Adipocyte (in vitro differentiated cells): ENCODE measurements at regions not wholly inside any gene's neighbourhood (a gene's known extent, or its start where the extent isn't known, plus 50 kb on each side); places are given as distances from the start of the nearest gene placed in this dataset.
"Not testable (repeated sequence)": the region's sequence is repeated elsewhere in the genome, so short reads cannot be mapped to it uniquely, and the experiment has no call there.

ENCODE experiments used
- DNase-seq: peaks from one replicate; pipeline ENCODE4 v3.0.0-alpha.2; 2015; ENCODE audit warnings: low read depth
- H3K27me3 ChIP-seq: replicated peaks from 2 replicates; pipeline ENCODE4 v1.7.0; 2013; ENCODE audit warnings: mild to moderate bottlenecking, low read length, moderate library complexity; ENCODE audit not compliant: control insufficient read depth, insufficient read depth
- H3K36me3 ChIP-seq: 2 replicates; pipeline ENCODE4 v1.7.0; 2013; ENCODE audit warnings: low read length, mild to moderate bottlenecking, moderate library complexity; ENCODE audit not compliant: control insufficient read depth, insufficient read depth, severe bottlenecking
- H3K4me1 ChIP-seq: 2 replicates; pipeline ENCODE4 v1.7.0; 2013; ENCODE audit warnings: mild to moderate bottlenecking, low read length, moderate library complexity; ENCODE audit not compliant: control insufficient read depth, insufficient read depth
- H3K4me3 ChIP-seq: 2 replicates; pipeline ENCODE4 v1.7.0; 2013; ENCODE audit warnings: mild to moderate bottlenecking, low read length, moderate library complexity
- H3K9ac ChIP-seq: 2 replicates; pipeline ENCODE4 v1.7.0; 2013; ENCODE audit warnings: mild to moderate bottlenecking, low read length, moderate library complexity
- H3K9me3 ChIP-seq: 2 replicates; pipeline ENCODE4 v1.7.0; 2013; ENCODE audit warnings: mild to moderate bottlenecking, low read length, moderate library complexity; ENCODE audit not compliant: control insufficient read depth

- H3K4me1 ChIP-seq: no peaks in the 10 kb centered on the region
- H3K9ac ChIP-seq: no peak overlapping the region
- no peak overlapping the region for H3K4me3 ChIP-seq
- peaks cover 16% of the 10 kb centered on the region for H3K9me3 ChIP-seq
- H3K27me3 ChIP-seq: peaks cover 11% of the 10 kb centered on the region
- no peaks in the 10 kb centered on the region for H3K36me3 ChIP-seq
- no peak for DNase-seq
These were observed 108.6 kb downstream of the ZMAT1 start for GRCh38 chrX:101823236-101823635.

- not testable (repeated sequence) for H3K27me3 ChIP-seq, H3K4me3 ChIP-seq, H3K4me1 ChIP-seq, H3K9ac ChIP-seq, DNase-seq, H3K36me3 ChIP-seq
- H3K9me3 ChIP-seq: peaks cover 34% of the 10 kb centered on the region
These were observed 114.1 kb downstream of the ZMAT1 start for GRCh38 chrX:101817739-101818138.

- Histone ChIP-seq H3K4me3 (no peak overlapping the region), H3K36me3 (no peaks in the 10 kb centered on the region), H3K4me1 (no peaks in the 10 kb centered on the region), H3K27me3 (peaks cover 3% of the 10 kb centered on the region), H3K9me3 (peaks cover 25% of the 10 kb centered on the region), H3K9ac (no peak overlapping the region)
- DNase-seq: no peak
These were observed 118.6 kb downstream of the ZMAT1 start for GRCh38 chrX:101813200-101813599.

GRCh38 chrX:101803451-101803850 lies 128.4 kb downstream of the ZMAT1 start:
- H3K27me3 ChIP-seq: peaks cover 5% of the 10 kb centered on the region
- peak; percentile 61 for DNase-seq
- no peak overlapping the region for H3K4me3 ChIP-seq
- no peaks in the 10 kb centered on the region for H3K36me3 ChIP-seq
- H3K9me3 ChIP-seq: no peaks in the 10 kb centered on the region
- H3K4me1 ChIP-seq: no peaks in the 10 kb centered on the region
- no peak overlapping the region for H3K9ac ChIP-seq

- DNase-seq: peak; percentile 93
- peaks cover 5% of the 10 kb centered on the region for H3K27me3 ChIP-seq
- H3K9me3 ChIP-seq: no peaks in the 10 kb centered on the region
These were observed 132.4 kb downstream of the ZMAT1 start for GRCh38 chrX:101799387-101799786.

GRCh38 chrX:101787934-101788333 lies 128.3 kb upstream of the ARMCX2 start:
- Histone ChIP-seq H3K9me3 (no peaks in the 10 kb centered on the region), H3K4me1 (no peaks in the 10 kb centered on the region), H3K36me3 (no peaks in the 10 kb centered on the region), H3K4me3 (no peak overlapping the region), H3K27me3 (peaks cover 16% of the 10 kb centered on the region), H3K9ac (no peak overlapping the region)
- DNase-seq: no peak

More at GRCh38 chrX:101799387-101799786, 132.4 kb downstream of the ZMAT1 start:
- no peaks in the 10 kb centered on the region for H3K36me3 ChIP-seq
- H3K4me1 ChIP-seq: no peaks in the 10 kb centered on the region
- H3K4me3 ChIP-seq: peak overlapping the region; percentile 68
- H3K9ac ChIP-seq: peak overlapping the region; percentile 68

GRCh38 chrX:101785142-101785541 lies 125.5 kb upstream of the ARMCX2 start:
- no peaks in the 10 kb centered on the region for H3K36me3 ChIP-seq
- peaks cover 11% of the 10 kb centered on the region for H3K27me3 ChIP-seq
- no peak overlapping the region for H3K9ac ChIP-seq
- DNase-seq: no peak
- H3K9me3 ChIP-seq: no peaks in the 10 kb centered on the region
- no peaks in the 10 kb centered on the region for H3K4me1 ChIP-seq
- H3K4me3 ChIP-seq: no peak overlapping the region

GRCh38 chrX:101780421-101780820 lies 120.8 kb upstream of the ARMCX2 start:
- H3K27me3 ChIP-seq, H3K36me3 ChIP-seq, H3K9ac ChIP-seq, H3K4me1 ChIP-seq, H3K9me3 ChIP-seq, DNase-seq, H3K4me3 ChIP-seq: not testable (repeated sequence)

GRCh38 chrX:101774340-101774739 lies 114.7 kb upstream of the ARMCX2 start:
- no peak overlapping the region for H3K9ac ChIP-seq
- H3K4me1 ChIP-seq: no peaks in the 10 kb centered on the region
- no peak overlapping the region for H3K4me3 ChIP-seq
- H3K9me3 ChIP-seq: peaks cover 26% of the 10 kb centered on the region
- no peaks in the 10 kb centered on the region for H3K36me3 ChIP-seq
- peaks cover 13% of the 10 kb centered on the region for H3K27me3 ChIP-seq
- no peak for DNase-seq

GRCh38 chrX:101764538-101764937 lies 104.9 kb upstream of the ARMCX2 start:
- DNase-seq: no peak
- peaks cover 3% of the 10 kb centered on the region for H3K27me3 ChIP-seq
- H3K9me3 ChIP-seq: peaks cover 6% of the 10 kb centered on the region
- no peak overlapping the region for H3K4me3 ChIP-seq
- H3K4me1 ChIP-seq: no peaks in the 10 kb centered on the region
- no peak overlapping the region for H3K9ac ChIP-seq
- H3K36me3 ChIP-seq: no peaks in the 10 kb centered on the region

GRCh38 chrX:101759000-101759399 lies 99.3 kb upstream of the ARMCX2 start:
- peak; percentile 66 for DNase-seq
- Histone ChIP-seq H3K4me3 (peak overlapping the region; percentile 6), H3K27me3 (peaks cover 14% of the 10 kb centered on the region), H3K9me3 (no peaks in the 10 kb centered on the region), H3K4me1 (no peaks in the 10 kb centered on the region), H3K36me3 (no peaks in the 10 kb centered on the region), H3K9ac (no peak overlapping the region)

- Histone ChIP-seq H3K4me3 (no peak overlapping the region), H3K9me3 (no peaks in the 10 kb centered on the region), H3K4me1 (no peaks in the 10 kb centered on the region), H3K36me3 (no peaks in the 10 kb centered on the region), H3K27me3 (peaks cover 5% of the 10 kb centered on the region), H3K9ac (no peak overlapping the region)
- no peak for DNase-seq
These were observed 91.1 kb upstream of the ARMCX2 start for GRCh38 chrX:101750744-101751143.
